Liver (tissue), 7 donors: ENCODE measurements at regions not wholly inside any gene's neighbourhood (a gene's known extent, or its start where the extent isn't known, plus 50 kb on each side); places are given as distances from the start of the nearest gene placed in this dataset.
"Not testable (repeated sequence)": the region's sequence is repeated elsewhere in the genome, so short reads cannot be mapped to it uniquely, and the experiment has no call there.

Source experiments
- DNase-seq: peaks from one replicate; pipeline ENCODE4 v3.0.0-alpha.2; 2017; ENCODE audit warnings: low spot score
- H3K27ac ChIP-seq, 2 donors: one replicate each; pipeline ENCODE4 v1.7.0; 2013; ENCODE audit warnings: inconsistent platforms in 2 of 2, low read length in 2 of 2, control low read depth in 1 of 2, low read depth in 1 of 2, mild to moderate bottlenecking in 1 of 2
- H3K27me3 ChIP-seq, 4 donors: one replicate each; pipeline versions ENCODE4 v1.6.1 to v1.7.0; 2013; ENCODE audit warnings: low read length in 3 of 4, inconsistent platforms in 1 of 4, mild to moderate bottlenecking in 1 of 4, moderate library complexity in 1 of 4; ENCODE audit not compliant: control insufficient read depth in 4 of 4, insufficient read depth in 4 of 4
- H3K36me3 ChIP-seq, 4 donors: one replicate each; pipeline versions ENCODE4 v1.6.1 to v1.7.0; 2013; ENCODE audit warnings: low read length in 3 of 4, mild to moderate bottlenecking in 3 of 4, low read depth in 1 of 4, moderate library complexity in 1 of 4; ENCODE audit not compliant: control insufficient read depth in 4 of 4, insufficient read depth in 3 of 4
- H3K4me1 ChIP-seq, 4 donors: one replicate each; pipeline versions ENCODE4 v1.6.1 to v1.7.0; 2013; ENCODE audit warnings: low read length in 3 of 4, mild to moderate bottlenecking in 3 of 4, moderate library complexity in 1 of 4; ENCODE audit not compliant: control insufficient read depth in 4 of 4, insufficient read depth in 4 of 4
- H3K4me3 ChIP-seq, 3 donors: one replicate each; pipeline versions ENCODE4 v1.6.1 to v1.7.0; 2013; ENCODE audit warnings: low read length in 3 of 3, control low read depth in 1 of 3, low read depth in 1 of 3, mild to moderate bottlenecking in 1 of 3
- H3K9ac ChIP-seq, 2 donors: one replicate each; pipeline ENCODE4 v1.7.0; 2013; ENCODE audit warnings: low read length in 2 of 2, mild to moderate bottlenecking in 2 of 2, moderate library complexity in 2 of 2, control low read depth in 1 of 2, low read depth in 1 of 2
- H3K9me3 ChIP-seq, 4 donors: one replicate each; pipeline versions ENCODE4 v1.6.1 to v1.7.0; 2013; ENCODE audit warnings: low read length in 3 of 4; ENCODE audit not compliant: control insufficient read depth in 4 of 4
- EGR1 ChIP-seq, 2 donors: IDR thresholded peaks; 2 replicates each; pipeline ENCODE4 v1.6.1; 2016 to 2018; ENCODE audit warnings: antibody characterized with exemption in 2 of 2, low read depth in 2 of 2
- HNF4A ChIP-seq, 2 donors: conservative IDR thresholded peaks; 2 replicates each; pipeline ENCODE4 v1.6.1; 2016; ENCODE audit warnings: antibody characterized with exemption in 2 of 2, mild to moderate bottlenecking in 2 of 2
- JUND ChIP-seq, 2 donors: IDR thresholded peaks; 2 replicates each; pipeline ENCODE4 v1.6.1; 2016; ENCODE audit warnings: antibody characterized with exemption in 2 of 2
- TAF1 ChIP-seq: conservative IDR thresholded peaks from 2 replicates; pipeline ENCODE4 v1.6.1; 2016; ENCODE audit warnings: antibody characterized with exemption, mild to moderate bottlenecking
- WGBS: extraction: QIAGEN DNeasy Blood & Tissue Kit; methylation state at CpG from one replicate; pipeline ENCODE4 v1.1.7; 2013; 5-methylcytosine and 5-hydroxymethylcytosine counted together
- TF ChIP-seq, protein P1 (sequence below): IDR thresholded peaks from 2 replicates; pipeline ENCODE4 v1.6.1; 2016; ENCODE audit warnings: antibody characterized with exemption, mild to moderate bottlenecking
- donor health status: healthy.
- donor health status: healthy.
- donor health status: healthy.
- donor health status: healthy.

DNA sequence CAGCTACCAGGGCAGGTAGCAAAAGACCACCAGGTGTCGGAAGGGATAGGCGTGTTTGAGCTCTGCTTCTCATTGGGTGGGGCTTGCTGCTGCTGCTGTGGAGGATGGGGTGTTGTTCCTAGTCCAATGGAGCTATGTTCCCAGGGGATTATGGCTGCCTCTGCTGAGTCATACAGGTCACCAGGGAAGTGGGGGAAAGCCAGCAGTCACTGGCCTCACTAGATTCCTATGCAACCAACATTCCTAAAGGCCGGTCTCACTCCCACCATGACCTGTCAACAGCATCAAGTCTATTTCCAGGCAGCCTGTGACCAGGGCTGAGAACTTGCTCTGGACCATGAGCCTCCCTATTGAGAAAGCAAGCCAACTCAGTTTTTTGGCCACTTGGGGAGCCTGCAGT, 1160.8 kb downstream of the REEP3 start:
- Histone ChIP-seq H3K27me3 (no peaks in the 10 kb centered on the region), H3K4me3 (no peak overlapping the region), H3K4me1 (no peaks in the 10 kb centered on the region), H3K27ac (no peak overlapping the region), H3K9me3 (peaks cover 0 to 5% (median 1%) of the 10 kb centered on the region in 4 donors), H3K9ac (no peak overlapping the region), H3K36me3 (no peaks in the 10 kb centered on the region)
- no peak for DNase-seq
- WGBS, result 92% methylated on average over 3 of the region's 3 CpGs
- TF ChIP-seq, protein P1, sequence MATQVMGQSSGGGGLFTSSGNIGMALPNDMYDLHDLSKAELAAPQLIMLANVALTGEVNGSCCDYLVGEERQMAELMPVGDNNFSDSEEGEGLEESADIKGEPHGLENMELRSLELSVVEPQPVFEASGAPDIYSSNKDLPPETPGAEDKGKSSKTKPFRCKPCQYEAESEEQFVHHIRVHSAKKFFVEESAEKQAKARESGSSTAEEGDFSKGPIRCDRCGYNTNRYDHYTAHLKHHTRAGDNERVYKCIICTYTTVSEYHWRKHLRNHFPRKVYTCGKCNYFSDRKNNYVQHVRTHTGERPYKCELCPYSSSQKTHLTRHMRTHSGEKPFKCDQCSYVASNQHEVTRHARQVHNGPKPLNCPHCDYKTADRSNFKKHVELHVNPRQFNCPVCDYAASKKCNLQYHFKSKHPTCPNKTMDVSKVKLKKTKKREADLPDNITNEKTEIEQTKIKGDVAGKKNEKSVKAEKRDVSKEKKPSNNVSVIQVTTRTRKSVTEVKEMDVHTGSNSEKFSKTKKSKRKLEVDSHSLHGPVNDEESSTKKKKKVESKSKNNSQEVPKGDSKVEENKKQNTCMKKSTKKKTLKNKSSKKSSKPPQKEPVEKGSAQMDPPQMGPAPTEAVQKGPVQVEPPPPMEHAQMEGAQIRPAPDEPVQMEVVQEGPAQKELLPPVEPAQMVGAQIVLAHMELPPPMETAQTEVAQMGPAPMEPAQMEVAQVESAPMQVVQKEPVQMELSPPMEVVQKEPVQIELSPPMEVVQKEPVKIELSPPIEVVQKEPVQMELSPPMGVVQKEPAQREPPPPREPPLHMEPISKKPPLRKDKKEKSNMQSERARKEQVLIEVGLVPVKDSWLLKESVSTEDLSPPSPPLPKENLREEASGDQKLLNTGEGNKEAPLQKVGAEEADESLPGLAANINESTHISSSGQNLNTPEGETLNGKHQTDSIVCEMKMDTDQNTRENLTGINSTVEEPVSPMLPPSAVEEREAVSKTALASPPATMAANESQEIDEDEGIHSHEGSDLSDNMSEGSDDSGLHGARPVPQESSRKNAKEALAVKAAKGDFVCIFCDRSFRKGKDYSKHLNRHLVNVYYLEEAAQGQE, result no peak
- TF ChIP-seq EGR1 (IDR thresholded peaks at IDR 0.05; ENCODE audit: low read depth in 2 of 2) (no peak), TAF1 (no peak), JUND (IDR thresholded peaks at IDR 0.05) (no peak)

DNA sequence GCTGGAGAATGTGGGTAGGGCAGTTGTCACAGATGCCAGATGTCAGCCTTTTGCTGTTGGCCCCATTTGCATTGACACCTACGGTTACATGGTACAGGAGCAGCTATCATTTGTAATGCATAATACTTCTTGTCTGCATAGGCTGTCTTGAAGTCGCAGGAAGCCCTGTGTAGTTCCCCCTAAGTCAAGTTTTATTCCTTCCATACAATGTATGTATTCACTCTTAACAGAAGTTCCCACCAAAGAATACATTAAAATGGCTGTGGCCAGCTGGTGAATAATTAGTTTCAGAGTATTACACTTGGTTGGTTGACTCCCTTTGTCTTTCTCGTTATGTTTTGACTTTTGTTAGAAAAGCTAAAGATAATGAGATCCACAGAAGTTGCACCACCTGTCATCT, 1169.0 kb downstream of the REEP3 start:
- DNase-seq, result no peak
- 67% methylated on average over 3 of the region's 3 CpGs for WGBS
- Histone ChIP-seq H3K4me1 (no peaks in the 10 kb centered on the region), H3K4me3 (no peak overlapping the region), H3K36me3 (no peaks in the 10 kb centered on the region), H3K9ac (no peak overlapping the region), H3K27me3 (no peaks in the 10 kb centered on the region), H3K9me3 (no peaks in the 10 kb centered on the region), H3K27ac (no peak overlapping the region)
- TF ChIP-seq HNF4A (conservative IDR thresholded peaks at IDR 0.05), result no peak
- TF ChIP-seq TAF1, result no peak

DNA sequence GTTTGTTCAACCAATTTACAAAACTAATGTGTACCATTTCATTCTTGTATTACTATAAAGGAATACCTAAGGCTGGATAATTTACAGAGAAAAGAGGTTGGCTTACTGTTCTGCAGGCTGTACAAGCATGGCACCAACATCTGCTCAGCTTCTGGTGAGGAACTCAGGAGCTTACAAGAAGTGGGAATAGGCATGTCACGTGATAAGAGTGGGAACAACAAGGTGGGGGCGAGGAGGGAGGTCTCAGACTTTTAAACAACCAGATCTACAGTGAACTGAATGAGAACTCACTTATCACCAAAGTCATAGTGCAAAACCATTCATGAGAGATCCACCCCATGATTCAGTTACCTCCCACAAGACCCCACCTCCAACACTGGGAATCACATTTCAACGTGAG, 1178.0 kb downstream of the REEP3 start:
- Histone ChIP-seq H3K9ac (no peak overlapping the region), H3K27ac (no peak overlapping the region), H3K36me3 (no peaks in the 10 kb centered on the region), H3K9me3 (no peaks in the 10 kb centered on the region), H3K4me3 (no peak overlapping the region), H3K4me1 (no peaks in the 10 kb centered on the region), H3K27me3 (no peaks in the 10 kb centered on the region)
- no peak for DNase-seq
- TF ChIP-seq, protein P1, result no peak
- WGBS, result 48% methylated on average over 3 of the region's 3 CpGs

DNA sequence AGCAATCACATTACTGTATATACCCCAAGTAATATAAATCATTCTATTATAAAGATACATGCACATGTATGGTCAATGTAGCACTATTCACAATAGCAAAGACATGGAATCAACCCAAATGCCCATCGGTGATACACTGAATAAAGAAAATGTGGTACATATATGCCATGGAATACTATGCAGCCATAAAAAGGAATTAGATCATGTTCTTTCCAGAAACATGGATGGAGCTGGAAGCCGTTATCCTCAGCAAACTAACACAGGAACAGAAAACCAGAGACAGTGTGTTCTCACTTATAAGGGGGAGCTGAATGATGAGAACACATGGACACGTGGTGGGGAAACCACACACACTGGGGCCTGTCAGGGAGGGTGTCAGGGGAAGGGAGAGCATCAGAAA, 1180.9 kb downstream of the REEP3 start:
- not testable (repeated sequence) for H3K4me1 ChIP-seq, DNase-seq, H3K27me3 ChIP-seq, H3K27ac ChIP-seq, H3K9ac ChIP-seq, H3K4me3 ChIP-seq, H3K36me3 ChIP-seq, H3K9me3 ChIP-seq
- WGBS, result 60% methylated on average over 3 of the region's 3 CpGs
